A673 (cell line): ENCODE measurements at regions not wholly inside any gene's neighbourhood (a gene's known extent, or its start where the extent isn't known, plus 50 kb on each side); places are given as distances from the start of the nearest gene placed in this dataset.

Source experiments
- EZH2 ChIP-seq: fragments of 200-600 bp; sonication (generic); IDR thresholded peaks from 2 replicates; pipeline ENCODE4 v1.6.1; 2017; ENCODE audit warnings: borderline replicate concordance, low read depth, mild to moderate bottlenecking, mixed read lengths, antibody characterized with exemption, low read length; ENCODE audit not compliant: poor library complexity, severe bottlenecking
- TF ChIP-seq, protein P1 (sequence below): fragments of 300-800, 200-600 bp; sonication (generic); conservative IDR thresholded peaks from 2 replicates; pipeline ENCODE4 v1.5.1; 2017; ENCODE audit warnings: low read depth, mild to moderate bottlenecking, antibody characterized with exemption, low read length, moderate library complexity, mixed read lengths

DNA sequence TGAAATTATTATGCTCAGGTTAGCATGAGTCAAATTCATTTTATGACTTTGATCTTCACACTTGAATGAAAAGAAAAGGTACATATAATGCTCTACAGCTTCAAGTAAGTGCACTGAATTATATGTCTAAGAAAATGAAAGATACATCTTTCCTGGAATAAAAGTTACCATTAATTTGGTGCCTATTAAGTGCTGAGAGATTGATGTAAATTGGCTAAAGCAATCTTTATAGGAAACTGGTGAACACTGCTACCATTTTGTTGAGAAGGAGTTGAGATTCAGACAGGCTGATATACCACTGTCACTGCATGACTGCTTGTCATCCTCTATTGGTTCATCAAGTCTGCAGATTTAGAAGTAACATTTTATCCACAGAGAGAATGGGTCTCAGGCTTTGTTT, 416.8 kb upstream of the SPRY2 start:
- TF ChIP-seq, protein P1, sequence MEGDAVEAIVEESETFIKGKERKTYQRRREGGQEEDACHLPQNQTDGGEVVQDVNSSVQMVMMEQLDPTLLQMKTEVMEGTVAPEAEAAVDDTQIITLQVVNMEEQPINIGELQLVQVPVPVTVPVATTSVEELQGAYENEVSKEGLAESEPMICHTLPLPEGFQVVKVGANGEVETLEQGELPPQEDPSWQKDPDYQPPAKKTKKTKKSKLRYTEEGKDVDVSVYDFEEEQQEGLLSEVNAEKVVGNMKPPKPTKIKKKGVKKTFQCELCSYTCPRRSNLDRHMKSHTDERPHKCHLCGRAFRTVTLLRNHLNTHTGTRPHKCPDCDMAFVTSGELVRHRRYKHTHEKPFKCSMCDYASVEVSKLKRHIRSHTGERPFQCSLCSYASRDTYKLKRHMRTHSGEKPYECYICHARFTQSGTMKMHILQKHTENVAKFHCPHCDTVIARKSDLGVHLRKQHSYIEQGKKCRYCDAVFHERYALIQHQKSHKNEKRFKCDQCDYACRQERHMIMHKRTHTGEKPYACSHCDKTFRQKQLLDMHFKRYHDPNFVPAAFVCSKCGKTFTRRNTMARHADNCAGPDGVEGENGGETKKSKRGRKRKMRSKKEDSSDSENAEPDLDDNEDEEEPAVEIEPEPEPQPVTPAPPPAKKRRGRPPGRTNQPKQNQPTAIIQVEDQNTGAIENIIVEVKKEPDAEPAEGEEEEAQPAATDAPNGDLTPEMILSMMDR: no peak
- no peak for TF ChIP-seq EZH2
